SK-N-MC (cell line): ENCODE measurements at regions not wholly inside any gene's neighbourhood (a gene's known extent, or its start where the extent isn't known, plus 50 kb on each side); places are given as distances from the start of the nearest gene placed in this dataset.

Experiments
- EZH2 ChIP-seq: fragments of 200-600 bp; sonication (generic); IDR thresholded peaks from one replicate; pipeline ENCODE4 v1.6.1; 2017; ENCODE audit warnings: antibody characterized with exemption
- POLR2AphosphoS5 ChIP-seq: IDR thresholded peaks from 2 replicates; pipeline ENCODE4 v1.6.1; 2012; ENCODE audit warnings: mild to moderate bottlenecking, low read depth, low read length, borderline replicate concordance

- no peak for TF ChIP-seq POLR2AphosphoS5
- no peak for TF ChIP-seq EZH2
Measured at GRCh38 chr12:108076556-108076955, 52.5 kb upstream of the WSCD2 start.
